H1 (cell line): ENCODE measurements at regions not wholly inside any gene's neighbourhood (a gene's known extent, or its start where the extent isn't known, plus 50 kb on each side); places are given as distances from the start of the nearest gene placed in this dataset.

Source experiments
- CBX5 ChIP-seq: fragments of 300-800, 300-1000 bp; sonication (generic); IDR thresholded peaks from 2 replicates; pipeline ENCODE4 v1.7.1; 2016; ENCODE audit warnings: antibody characterized with exemption, low read length, low read depth
- KDM5A ChIP-seq: fragments of 200-600 bp; IDR thresholded peaks from 2 replicates; pipeline ENCODE4 v1.7.1; 2012; ENCODE audit warnings: mild to moderate bottlenecking, low read length, inconsistent platforms, mixed read lengths

DNA sequence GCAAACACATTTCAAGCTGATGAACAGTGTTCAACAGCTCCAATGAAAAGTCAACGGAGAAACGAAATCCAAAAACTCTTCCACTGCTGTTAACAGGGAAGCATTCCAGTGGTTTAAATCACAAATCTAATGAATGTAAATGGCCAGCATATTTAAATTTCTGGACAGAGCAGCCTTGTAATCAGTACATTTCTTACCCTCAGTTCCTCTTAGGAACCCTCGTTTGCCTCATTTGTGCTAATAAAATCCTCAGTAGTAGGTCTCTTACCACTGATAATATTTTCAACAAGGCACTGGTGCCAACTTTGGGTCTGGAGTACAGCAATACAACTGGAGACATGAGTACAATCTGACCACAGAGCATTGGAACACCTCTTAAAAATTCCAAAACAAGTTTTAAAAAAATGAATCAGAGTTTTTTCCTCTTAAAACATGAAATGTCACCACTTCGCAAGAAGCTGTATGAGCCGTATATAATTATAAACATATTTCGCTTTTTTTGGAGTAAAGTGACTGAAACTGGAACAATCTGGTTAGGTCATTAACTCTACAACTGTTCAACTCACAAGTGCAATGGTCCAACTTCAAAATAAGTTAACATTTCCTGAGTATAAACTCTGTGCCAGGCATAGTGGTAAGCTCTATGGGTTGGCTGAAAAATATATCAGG is 211.2 kb downstream of the CPEB2 start (continued):
- TF ChIP-seq CBX5 (no peak), KDM5A (no peak)
